ENCODE measurements at regions not wholly inside any gene's neighbourhood (a gene's known extent, or its start where the extent isn't known, plus 50 kb on each side); places are given as distances from the start of the nearest gene placed in this dataset.

DNA sequence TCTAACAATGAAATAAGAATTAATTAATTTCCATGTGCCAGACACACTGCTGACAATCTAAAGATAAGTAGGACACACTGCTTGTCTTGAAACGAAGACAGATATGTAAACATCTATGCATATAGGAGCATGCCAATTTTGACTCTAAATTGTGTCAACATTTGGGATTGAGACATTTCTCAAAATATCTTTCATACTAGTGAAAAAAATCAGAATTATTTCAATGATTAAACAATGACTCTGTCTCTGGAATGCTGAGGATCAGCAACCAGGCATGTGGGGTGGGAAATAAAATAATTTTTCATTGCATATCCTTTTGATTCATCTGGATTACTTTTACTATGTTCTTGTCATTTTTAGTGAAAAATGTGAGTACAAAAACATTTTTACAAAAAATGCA, 262.6 kb upstream of the SYT4 start:
- ATAC-seq (no peak), DNase-seq (no peak)
- Histone ChIP-seq H3K36me3 (ENCODE audit: low read depth) (no peaks in the 10 kb centered on the region), H3K4me3 (no peak overlapping the region), H3K9me3 (no peaks in the 10 kb centered on the region), H3K4me1 (ENCODE audit: low read depth) (no peaks in the 10 kb centered on the region)
- TF ChIP-seq, protein P1, sequence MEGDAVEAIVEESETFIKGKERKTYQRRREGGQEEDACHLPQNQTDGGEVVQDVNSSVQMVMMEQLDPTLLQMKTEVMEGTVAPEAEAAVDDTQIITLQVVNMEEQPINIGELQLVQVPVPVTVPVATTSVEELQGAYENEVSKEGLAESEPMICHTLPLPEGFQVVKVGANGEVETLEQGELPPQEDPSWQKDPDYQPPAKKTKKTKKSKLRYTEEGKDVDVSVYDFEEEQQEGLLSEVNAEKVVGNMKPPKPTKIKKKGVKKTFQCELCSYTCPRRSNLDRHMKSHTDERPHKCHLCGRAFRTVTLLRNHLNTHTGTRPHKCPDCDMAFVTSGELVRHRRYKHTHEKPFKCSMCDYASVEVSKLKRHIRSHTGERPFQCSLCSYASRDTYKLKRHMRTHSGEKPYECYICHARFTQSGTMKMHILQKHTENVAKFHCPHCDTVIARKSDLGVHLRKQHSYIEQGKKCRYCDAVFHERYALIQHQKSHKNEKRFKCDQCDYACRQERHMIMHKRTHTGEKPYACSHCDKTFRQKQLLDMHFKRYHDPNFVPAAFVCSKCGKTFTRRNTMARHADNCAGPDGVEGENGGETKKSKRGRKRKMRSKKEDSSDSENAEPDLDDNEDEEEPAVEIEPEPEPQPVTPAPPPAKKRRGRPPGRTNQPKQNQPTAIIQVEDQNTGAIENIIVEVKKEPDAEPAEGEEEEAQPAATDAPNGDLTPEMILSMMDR (IDR thresholded peaks at IDR 0.05) = no peak
- intact Hi-C loops (cut with DNase I, micrococcal nuclease) = loop anchor here in 1 of 2 donors (10.0 kb wide), 1 partner anchor 265 kb away; the partner anchor contains the start of gene SYT4

DNA sequence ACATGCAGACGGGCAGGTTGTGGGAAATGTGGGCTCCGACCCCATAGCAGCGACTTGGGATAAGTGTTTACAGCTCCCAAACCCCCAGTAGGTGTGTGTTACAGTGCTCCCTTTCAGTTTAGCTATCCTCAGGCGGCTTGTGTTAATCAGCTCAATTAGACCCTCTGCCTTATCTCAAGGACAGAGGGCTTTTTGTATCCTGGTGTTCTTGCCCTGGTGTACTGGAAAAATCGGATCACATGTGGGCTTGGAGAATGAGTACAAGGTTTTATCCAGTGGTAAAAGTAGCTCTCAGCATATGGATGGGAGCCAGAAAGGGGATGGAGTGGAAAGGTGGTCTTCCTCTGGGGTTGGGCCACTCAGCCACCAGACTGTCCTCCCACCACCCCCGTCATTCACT, 264.7 kb upstream of the SYT4 start:
- intact Hi-C loops (cut with DNase I, micrococcal nuclease) = no loop called here
- no peak overlapping the region for H3K4me3 ChIP-seq
- TF ChIP-seq, protein P1 (IDR thresholded peaks at IDR 0.05) = no peak
- no peaks in the 10 kb centered on the region for H3K9me3 ChIP-seq
- no peaks in the 10 kb centered on the region for H3K36me3 ChIP-seq (ENCODE audit: low read depth)
- DNase-seq = no peak
- no peaks in the 10 kb centered on the region for H3K4me1 ChIP-seq (ENCODE audit: low read depth)
- ATAC-seq = no peak

DNA sequence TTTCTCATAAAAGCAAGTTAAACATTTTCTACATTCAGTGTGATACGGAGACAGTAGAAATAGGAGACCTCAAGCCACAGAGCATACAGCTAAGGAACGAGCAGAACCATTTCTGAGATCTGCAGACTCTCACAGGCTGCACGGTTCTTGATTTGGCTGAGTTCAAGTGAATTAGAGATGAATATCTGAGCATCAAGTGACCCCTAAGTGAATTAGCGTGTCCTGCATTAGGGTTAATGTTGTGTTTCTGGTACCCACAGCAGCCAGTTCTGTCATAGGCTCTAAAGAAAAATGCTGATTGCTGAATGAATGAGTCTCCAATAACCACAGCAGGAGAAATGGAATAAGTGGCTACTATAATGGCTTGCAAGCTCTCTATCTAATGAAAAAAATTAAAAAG, 265.9 kb upstream of the SYT4 start:
- Histone ChIP-seq H3K4me1 (ENCODE audit: low read depth) (no peaks in the 10 kb centered on the region), H3K4me3 (no peak overlapping the region), H3K9me3 (no peaks in the 10 kb centered on the region), H3K36me3 (ENCODE audit: low read depth) (no peaks in the 10 kb centered on the region)
- ATAC-seq (no peak), DNase-seq (no peak)
- intact Hi-C loops (cut with DNase I, micrococcal nuclease) = no loop called here
- TF ChIP-seq, protein P1 (IDR thresholded peaks at IDR 0.05) = no peak

DNA sequence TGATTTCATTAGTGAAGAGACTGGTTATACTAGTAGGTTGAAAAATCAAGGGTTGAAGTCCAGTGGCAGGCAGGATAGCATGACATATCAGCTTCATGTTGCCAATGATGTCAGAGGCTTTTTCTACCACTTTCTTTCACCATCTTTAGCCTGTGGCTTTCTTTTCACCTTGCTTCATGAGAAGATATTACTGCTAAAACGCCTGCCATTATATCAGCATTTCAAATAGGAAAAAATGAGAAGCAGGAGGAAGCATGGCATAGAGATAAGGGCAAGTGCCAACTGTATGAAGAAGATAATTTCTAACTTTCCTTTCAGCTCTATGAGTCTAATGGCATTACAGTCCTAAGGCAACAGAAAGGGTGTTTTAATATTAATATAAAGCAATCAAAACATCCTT, 270.2 kb upstream of the SYT4 start:
- no peak overlapping the region for H3K4me3 ChIP-seq
- TF ChIP-seq, protein P1 (IDR thresholded peaks at IDR 0.05) = no peak
- H3K4me1 ChIP-seq (ENCODE audit: low read depth) = no peaks in the 10 kb centered on the region
- H3K36me3 ChIP-seq (ENCODE audit: low read depth) = no peaks in the 10 kb centered on the region
- no peak for ATAC-seq
- intact Hi-C loops (cut with DNase I, micrococcal nuclease) = no loop called here
- no peaks in the 10 kb centered on the region for H3K9me3 ChIP-seq
- DNase-seq = no peak

DNA sequence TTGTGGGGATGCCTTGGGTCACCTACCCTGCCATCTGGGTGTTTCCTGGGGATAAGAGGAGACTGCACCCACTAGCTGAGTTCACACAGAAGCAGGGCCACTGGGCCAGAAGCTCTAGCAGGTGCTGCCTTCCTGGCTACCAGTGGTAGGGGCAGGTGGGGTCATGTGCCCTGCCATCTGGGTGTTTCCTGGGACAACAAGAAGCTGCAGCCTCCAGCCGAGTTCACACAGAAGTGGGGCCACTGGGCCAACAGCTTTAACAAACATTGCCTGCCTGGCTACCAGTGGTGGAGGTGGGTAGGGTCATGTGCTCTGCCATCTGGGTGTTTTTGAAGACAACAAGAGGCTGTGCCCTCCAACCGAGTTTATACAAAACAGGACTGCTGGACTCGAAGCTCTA, 282.2 kb upstream of the SYT4 start:
- H3K36me3 ChIP-seq (ENCODE audit: low read depth) = no peaks in the 10 kb centered on the region
- no peaks in the 10 kb centered on the region for H3K4me1 ChIP-seq (ENCODE audit: low read depth)
- ATAC-seq (no peak), DNase-seq (no peak)
- TF ChIP-seq, protein P1 (IDR thresholded peaks at IDR 0.05) = no peak
- no peak overlapping the region for H3K4me3 ChIP-seq
- no peaks in the 10 kb centered on the region for H3K9me3 ChIP-seq
- intact Hi-C loops (cut with DNase I, micrococcal nuclease) = no loop called here

DNA sequence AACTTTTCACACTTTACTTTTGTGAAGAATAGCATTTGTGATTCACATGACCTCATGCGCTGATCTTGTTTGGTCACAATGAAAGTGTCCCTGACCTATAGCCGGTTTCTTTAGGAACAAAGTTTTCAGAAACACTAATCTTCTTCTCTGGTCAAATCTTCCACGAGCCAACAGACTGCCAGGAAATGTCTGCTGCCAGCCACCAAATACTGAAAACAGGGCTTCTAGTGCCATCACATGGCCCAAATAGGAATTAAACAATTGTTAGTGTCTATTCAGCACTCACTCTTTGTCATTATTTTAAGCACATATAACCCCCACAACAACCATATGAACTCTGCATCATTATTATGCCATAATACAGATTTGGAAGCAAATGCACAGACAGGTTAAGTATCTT, 286.5 kb upstream of the SYT4 start:
- intact Hi-C loops (cut with DNase I, micrococcal nuclease) = no loop called here
- Histone ChIP-seq H3K4me3 (no peak overlapping the region), H3K4me1 (ENCODE audit: low read depth) (no peaks in the 10 kb centered on the region), H3K36me3 (ENCODE audit: low read depth) (no peaks in the 10 kb centered on the region), H3K9me3 (no peaks in the 10 kb centered on the region)
- TF ChIP-seq, protein P1 (IDR thresholded peaks at IDR 0.05) = no peak
- ATAC-seq (no peak), DNase-seq (peak in 1 of 3 donors; percentile 14)
